Activated T-helper 2 cell treated with anti-CD3 and anti-CD28 coated beads, Interferon-gamma antibody, Interleukin-2, Interleukin-4, amounts not matched to agents 10 μg/mL and 5 μg/mL and 100 μg/mL, durations not matched to agents 14 hours and 24 hours and 36 hours (primary cell): ENCODE measurements at regions not wholly inside any gene's neighbourhood (a gene's known extent, or its start where the extent isn't known, plus 50 kb on each side); places are given as distances from the start of the nearest gene placed in this dataset.

Experiments
- DNase-seq: peaks from one replicate; pipeline ENCODE4 v3.0.0; 2021; ENCODE audit warnings: low spot score
- H3K27ac Mint-ChIP-seq: one replicate; pipeline ENCODE4 v1.8.0; 2021; ENCODE audit warnings: mixed read lengths
- H3K27me3 Mint-ChIP-seq: one replicate; pipeline ENCODE4 v1.8.0; 2021; ENCODE audit warnings: low read depth, mixed read lengths
- H3K36me3 Mint-ChIP-seq: one replicate; pipeline ENCODE4 v1.8.0; 2021; ENCODE audit warnings: low read depth, mixed read lengths
- H3K4me1 Mint-ChIP-seq: one replicate; pipeline ENCODE4 v1.8.0; 2021; ENCODE audit warnings: low read depth, mixed read lengths
- H3K4me3 Mint-ChIP-seq: one replicate; pipeline ENCODE4 v1.8.0; 2021; ENCODE audit warnings: low read depth, mild to moderate bottlenecking, moderate library complexity, mixed read lengths
- H3K9me3 Mint-ChIP-seq: one replicate; pipeline ENCODE4 v1.8.0; 2021; ENCODE audit warnings: mixed read lengths
- intact Hi-C: fragments of 100-400 bp; cut with micrococcal nuclease; formaldehyde crosslinking; loops from one replicate; pipeline ENCODE4 v1.15.1; 2023

- Mint-ChIP-seq H3K9me3 (no peaks in the 10 kb centered on the region), H3K36me3 (no peaks in the 10 kb centered on the region), H3K27ac (no peak overlapping the region), H3K4me1 (no peaks in the 10 kb centered on the region), H3K4me3 (no peak overlapping the region), H3K27me3 (peaks cover 9% of the 10 kb centered on the region)
- DNase-seq, result no peak
- intact Hi-C loops, result no loop called here
Measured at GRCh38 chr2:8364668-8365067, 317.2 kb upstream of the ID2 start.

DNA sequence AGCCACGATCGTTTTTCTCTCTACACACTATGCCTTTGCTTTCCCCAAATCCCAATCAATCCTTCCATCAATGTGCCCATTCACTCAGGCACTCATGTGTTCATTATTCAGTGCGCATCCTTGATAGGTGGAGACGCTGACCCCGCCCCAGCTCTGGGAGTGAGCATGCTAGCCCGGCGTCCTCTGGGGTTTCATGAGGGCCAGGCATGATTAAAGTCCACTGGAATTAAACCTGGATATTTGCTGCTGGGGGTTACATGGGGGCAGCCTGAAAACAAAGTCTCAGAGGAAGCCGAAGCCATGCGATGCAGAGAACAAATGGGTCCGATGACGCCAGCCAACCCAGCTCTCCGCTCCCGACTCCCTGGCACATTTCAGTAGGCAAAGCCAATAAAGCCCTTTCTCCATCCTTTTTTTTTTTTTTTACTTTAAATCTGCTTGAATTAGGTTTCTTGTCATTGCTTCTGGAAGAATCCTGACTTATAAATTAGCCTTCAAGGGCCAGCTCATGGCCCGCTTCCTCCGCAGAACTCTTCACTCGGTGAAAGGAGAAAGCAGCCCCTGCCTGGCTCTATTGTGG lies 316.4 kb upstream of the ID2 start:
- no peak for DNase-seq
- H3K27ac Mint-ChIP-seq, result no peak overlapping the region
- intact Hi-C loops, result no loop called here

DNA sequence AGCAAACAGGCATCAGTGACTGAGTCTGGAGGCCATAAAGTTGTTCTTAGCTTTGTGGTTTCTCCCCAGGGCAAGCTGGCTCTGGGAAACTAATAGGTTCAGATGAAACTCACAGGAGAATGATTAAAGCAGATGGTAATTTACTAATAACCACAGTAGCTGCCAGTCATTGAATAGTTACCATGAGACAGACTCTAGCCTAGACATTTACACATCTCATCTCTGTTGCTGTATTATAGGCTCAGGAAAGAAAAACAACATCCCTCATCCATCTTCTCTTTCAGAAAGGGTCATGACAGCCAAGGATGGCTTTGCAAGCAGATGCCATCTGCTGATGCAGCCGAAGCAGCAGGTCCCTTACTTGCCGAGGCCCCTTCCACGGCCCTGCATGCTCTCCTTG lies 314.0 kb upstream of the ID2 start:
- no peak overlapping the region for H3K4me3 Mint-ChIP-seq
- intact Hi-C loops, result no loop called here

More for the DNA sequence above, 316.4 kb upstream of the ID2 start:
- Mint-ChIP-seq H3K4me1 (no peaks in the 10 kb centered on the region), H3K4me3 (no peak overlapping the region), H3K9me3 (no peaks in the 10 kb centered on the region), H3K27me3 (peaks cover 13% of the 10 kb centered on the region), H3K36me3 (no peaks in the 10 kb centered on the region)

GRCh38 chr2:8368463-8368862 lies 313.4 kb upstream of the ID2 start:
- Mint-ChIP-seq H3K4me1 (no peaks in the 10 kb centered on the region), H3K27ac (no peak overlapping the region), H3K9me3 (peaks cover 9% of the 10 kb centered on the region), H3K27me3 (peaks cover 20% of the 10 kb centered on the region), H3K36me3 (peaks cover 4% of the 10 kb centered on the region), H3K4me3 (no peak overlapping the region)
- no peak for DNase-seq
- intact Hi-C loops, result no loop called here

More for the DNA sequence above, 314.0 kb upstream of the ID2 start:
- no peak for DNase-seq
- Mint-ChIP-seq H3K9me3 (peaks cover 4% of the 10 kb centered on the region), H3K4me1 (no peaks in the 10 kb centered on the region), H3K27ac (no peak overlapping the region), H3K27me3 (peaks cover 16% of the 10 kb centered on the region), H3K36me3 (no peaks in the 10 kb centered on the region)

DNA sequence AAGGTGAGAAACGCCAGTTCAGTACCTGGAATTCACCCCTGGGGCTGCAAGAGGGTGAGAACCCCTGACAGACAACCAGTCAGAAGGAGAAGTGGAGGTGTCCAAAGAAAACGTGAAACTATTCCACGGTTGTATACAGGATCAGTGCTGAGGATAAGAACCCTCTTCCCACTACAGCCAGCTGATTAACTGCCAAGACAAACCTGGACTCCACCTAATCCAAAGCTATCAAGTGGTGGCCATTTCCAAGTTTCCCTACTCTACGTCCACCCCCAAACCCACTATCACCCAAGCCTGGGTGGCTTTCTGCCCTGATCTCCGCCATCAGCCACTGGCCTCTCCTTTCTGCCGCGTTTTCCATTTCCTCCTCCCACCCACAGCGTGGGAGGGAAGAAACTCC lies 312.3 kb upstream of the ID2 start:
- Mint-ChIP-seq H3K27me3 (peaks cover 20% of the 10 kb centered on the region), H3K36me3 (peaks cover 4% of the 10 kb centered on the region), H3K4me3 (no peak overlapping the region), H3K27ac (no peak overlapping the region), H3K4me1 (no peaks in the 10 kb centered on the region), H3K9me3 (peaks cover 11% of the 10 kb centered on the region)
- intact Hi-C loops, result no loop called here
- no peak for DNase-seq

- DNase-seq, result no peak
- intact Hi-C loops, result no loop called here
- Mint-ChIP-seq H3K4me1 (no peaks in the 10 kb centered on the region), H3K4me3 (no peak overlapping the region), H3K27me3 (peaks cover 20% of the 10 kb centered on the region), H3K27ac (no peak overlapping the region), H3K9me3 (peaks cover 11% of the 10 kb centered on the region), H3K36me3 (peaks cover 4% of the 10 kb centered on the region)
Measured at GRCh38 chr2:8370258-8370802, 311.5 kb upstream of the ID2 start.

DNA sequence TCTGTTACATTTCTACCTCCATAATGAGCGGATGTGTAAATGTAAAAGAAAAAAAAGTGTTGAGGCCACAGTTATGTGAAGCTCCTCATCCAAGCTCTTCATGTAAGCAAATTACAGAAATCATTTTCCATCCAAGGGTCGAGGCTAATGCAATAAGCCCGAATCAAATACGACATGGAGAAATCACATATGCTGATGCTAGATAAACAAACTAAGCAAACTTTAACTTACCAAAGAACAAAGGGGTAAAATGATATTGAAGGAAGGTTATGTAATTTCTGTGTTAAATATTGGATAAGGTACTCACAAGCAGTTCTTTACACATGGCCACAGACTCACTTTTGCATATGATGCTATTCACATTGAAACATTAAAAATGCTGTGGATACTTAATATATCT lies 310.2 kb upstream of the ID2 start:
- H3K36me3 Mint-ChIP-seq, result peaks cover 4% of the 10 kb centered on the region
- no peak overlapping the region for H3K4me3 Mint-ChIP-seq
- H3K4me1 Mint-ChIP-seq, result peaks cover 3% of the 10 kb centered on the region
- DNase-seq, result no peak
- intact Hi-C loops, result no loop called here
- no peak overlapping the region for H3K27ac Mint-ChIP-seq
- H3K9me3 Mint-ChIP-seq, result peaks cover 11% of the 10 kb centered on the region
- peaks cover 17% of the 10 kb centered on the region for H3K27me3 Mint-ChIP-seq

- peaks cover 11% of the 10 kb centered on the region for H3K9me3 Mint-ChIP-seq
- no peak for DNase-seq
- intact Hi-C loops, result no loop called here
- peaks cover 4% of the 10 kb centered on the region for H3K36me3 Mint-ChIP-seq
- H3K4me1 Mint-ChIP-seq, result peaks cover 23% of the 10 kb centered on the region
- H3K27me3 Mint-ChIP-seq, result peaks cover 19% of the 10 kb centered on the region
- H3K4me3 Mint-ChIP-seq, result no peak overlapping the region
- no peak overlapping the region for H3K27ac Mint-ChIP-seq
Measured at GRCh38 chr2:8374782-8375181, 307.1 kb upstream of the ID2 start.

- H3K36me3 Mint-ChIP-seq, result peaks cover 4% of the 10 kb centered on the region
- no peak overlapping the region for H3K4me3 Mint-ChIP-seq
- no peak for DNase-seq
- peaks cover 23% of the 10 kb centered on the region for H3K4me1 Mint-ChIP-seq
- H3K9me3 Mint-ChIP-seq, result peaks cover 11% of the 10 kb centered on the region
- peaks cover 14% of the 10 kb centered on the region for H3K27me3 Mint-ChIP-seq
- intact Hi-C loops, result no loop called here
- H3K27ac Mint-ChIP-seq, result no peak overlapping the region
Measured at GRCh38 chr2:8376603-8377410, 305.0 kb upstream of the ID2 start.

DNA sequence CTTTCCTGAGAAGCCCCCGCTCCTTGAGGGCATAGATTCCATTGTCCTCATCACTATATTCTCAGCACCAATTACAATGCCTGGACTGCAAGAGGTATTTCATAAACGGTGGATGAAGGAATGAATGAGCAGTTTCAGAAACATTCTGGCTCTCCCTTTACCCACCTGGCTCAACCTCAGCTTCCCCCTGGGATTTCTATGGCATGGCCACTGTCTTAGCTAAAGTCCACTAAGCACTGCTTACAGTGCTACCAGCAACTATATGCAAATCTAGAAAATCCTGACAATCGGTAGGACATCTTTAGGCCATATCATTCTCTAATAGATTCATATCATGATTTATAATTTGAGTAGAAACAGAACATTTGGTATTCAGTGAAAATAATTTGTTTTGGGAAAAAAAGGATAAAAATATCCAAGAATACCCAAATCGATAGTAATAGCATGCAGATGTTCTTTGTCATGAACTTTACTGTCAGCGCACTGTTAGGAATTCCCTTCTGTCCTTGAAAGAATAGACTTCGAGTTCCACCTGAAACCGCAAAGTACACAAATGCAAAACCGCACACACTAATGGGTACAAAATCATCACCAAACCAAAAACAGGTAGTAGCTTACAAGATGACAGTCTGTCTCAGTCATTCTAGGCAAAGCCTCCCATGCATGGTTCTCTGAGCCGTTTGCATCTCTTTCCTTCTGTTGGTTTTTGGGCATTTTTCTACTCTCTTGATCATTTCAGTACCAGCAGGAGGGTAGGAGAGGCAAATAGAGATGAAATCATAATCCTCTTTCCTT lies 303.6 kb upstream of the ID2 start:
- peaks cover 4% of the 10 kb centered on the region for H3K9me3 Mint-ChIP-seq
- intact Hi-C loops, result no loop called here
- H3K27ac Mint-ChIP-seq, result no peak overlapping the region
- H3K4me1 Mint-ChIP-seq, result peaks cover 23% of the 10 kb centered on the region
- H3K36me3 Mint-ChIP-seq, result peaks cover 3% of the 10 kb centered on the region
- peaks cover 8% of the 10 kb centered on the region for H3K27me3 Mint-ChIP-seq
- H3K4me3 Mint-ChIP-seq, result no peak overlapping the region
- DNase-seq, result no peak

DNA sequence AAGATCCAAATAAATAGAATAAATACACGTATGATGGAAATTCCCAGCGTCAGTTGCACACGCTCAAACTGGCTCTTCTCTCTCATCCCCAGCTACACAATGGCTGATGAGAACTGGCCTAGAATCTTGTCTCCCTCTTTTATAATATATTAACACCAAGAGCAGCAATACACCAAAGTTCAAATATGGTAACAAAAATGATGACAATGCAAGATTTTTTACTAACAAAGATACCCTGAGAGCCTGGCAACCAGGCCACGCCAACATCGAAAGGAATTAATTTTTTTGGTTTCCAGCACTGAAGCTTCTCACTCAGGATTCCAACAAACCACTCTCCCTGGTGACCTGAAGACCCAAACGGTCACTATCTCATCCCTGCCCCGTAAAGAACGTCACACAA lies 302.7 kb upstream of the ID2 start:
- H3K4me1 Mint-ChIP-seq, result peaks cover 26% of the 10 kb centered on the region
- DNase-seq, result no peak
- H3K27ac Mint-ChIP-seq, result no peak overlapping the region
- peaks cover 8% of the 10 kb centered on the region for H3K27me3 Mint-ChIP-seq
- H3K36me3 Mint-ChIP-seq, result no peaks in the 10 kb centered on the region
- no peaks in the 10 kb centered on the region for H3K9me3 Mint-ChIP-seq
- no peak overlapping the region for H3K4me3 Mint-ChIP-seq
- intact Hi-C loops, result no loop called here

- Mint-ChIP-seq H3K9me3 (no peaks in the 10 kb centered on the region), H3K4me3 (no peak overlapping the region), H3K27ac (no peak overlapping the region), H3K27me3 (peaks cover 8% of the 10 kb centered on the region), H3K4me1 (peaks cover 31% of the 10 kb centered on the region), H3K36me3 (no peaks in the 10 kb centered on the region)
- intact Hi-C loops, result no loop called here
- no peak for DNase-seq
Measured at GRCh38 chr2:8379549-8379948, 302.3 kb upstream of the ID2 start.

- intact Hi-C loops, result no loop called here
- Mint-ChIP-seq H3K9me3 (no peaks in the 10 kb centered on the region), H3K36me3 (no peaks in the 10 kb centered on the region), H3K27me3 (peaks cover 8% of the 10 kb centered on the region), H3K27ac (no peak overlapping the region), H3K4me3 (no peak overlapping the region), H3K4me1 (peaks cover 32% of the 10 kb centered on the region)
- no peak for DNase-seq
Measured at GRCh38 chr2:8380026-8380425, 301.8 kb upstream of the ID2 start.
